SKM-1 (cell line): ENCODE measurements at regions not wholly inside any gene's neighbourhood (a gene's known extent, or its start where the extent isn't known, plus 50 kb on each side); places are given as distances from the start of the nearest gene placed in this dataset.
A peak's percentile ranks its signal among the peaks of the same experiment; 100 is the strongest.
"Not testable (repeated sequence)": the region's sequence is repeated elsewhere in the genome, so short reads cannot be mapped to it uniquely, and the experiment has no call there.

ENCODE experiments used
- DNase-seq: peaks from one replicate; lab custom pipeline; 2025; ENCODE audit not compliant: unreplicated experiment; lab: John Stamatoyannopoulos, UW

DNA sequence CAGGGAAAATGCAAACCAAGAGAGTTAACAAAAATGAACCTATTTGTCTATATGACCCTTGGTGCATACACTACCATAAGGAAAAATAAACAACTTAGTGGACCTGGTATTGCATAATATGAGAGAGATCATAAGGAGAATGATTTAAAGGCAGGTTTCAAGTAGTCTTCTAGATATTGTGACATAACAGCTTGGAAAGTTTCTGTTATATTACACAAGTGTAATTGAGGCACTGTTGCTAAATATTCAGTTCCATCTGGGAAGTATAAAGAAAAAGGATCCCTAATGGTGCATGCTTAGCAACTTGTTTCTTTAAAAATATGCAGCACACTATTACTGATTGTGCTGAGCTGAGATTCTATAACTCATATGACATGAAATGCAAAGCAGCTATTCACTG is 252.2 kb upstream of the SPHKAP start:
- DNase-seq, result no peak

DNA sequence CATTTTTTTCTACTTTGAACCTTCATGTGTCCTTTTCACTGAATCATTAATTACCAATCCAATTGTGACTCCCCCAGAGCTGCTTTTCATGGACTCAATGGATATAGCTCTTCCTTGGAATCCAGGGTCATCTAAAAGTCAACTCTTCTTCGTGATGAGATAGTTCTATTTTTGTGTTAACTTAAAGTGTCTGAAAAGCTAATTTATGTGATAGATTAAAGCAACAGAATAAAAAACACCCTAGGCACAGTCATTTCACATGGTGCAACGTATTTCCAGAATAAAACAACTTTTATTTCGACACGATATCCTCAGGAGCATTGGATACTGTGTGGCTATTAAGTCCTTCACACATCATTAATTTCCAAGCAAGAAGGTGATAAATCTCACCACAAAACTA is 250.6 kb upstream of the SPHKAP start:
- DNase-seq, result no peak

DNA sequence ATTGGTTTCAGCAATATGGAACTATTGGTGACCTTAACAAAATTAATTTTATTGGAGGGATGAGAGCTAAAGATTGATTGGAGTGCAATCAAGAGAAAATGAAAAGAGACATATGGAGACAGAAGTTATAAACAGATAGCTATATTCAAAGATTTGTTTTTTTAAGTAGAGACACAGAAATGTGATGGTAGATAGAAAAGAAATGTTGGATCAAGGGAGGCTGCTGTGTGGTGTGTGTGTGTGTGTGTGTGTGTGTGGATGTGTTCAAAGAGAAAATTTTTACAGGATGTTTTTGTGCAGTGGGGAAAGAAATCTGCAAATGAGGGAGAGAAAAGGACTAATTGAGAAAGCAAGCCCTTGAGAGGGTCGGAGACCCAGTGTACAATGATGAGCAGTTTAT is 249.5 kb upstream of the SPHKAP start:
- DNase-seq, result no peak

DNA sequence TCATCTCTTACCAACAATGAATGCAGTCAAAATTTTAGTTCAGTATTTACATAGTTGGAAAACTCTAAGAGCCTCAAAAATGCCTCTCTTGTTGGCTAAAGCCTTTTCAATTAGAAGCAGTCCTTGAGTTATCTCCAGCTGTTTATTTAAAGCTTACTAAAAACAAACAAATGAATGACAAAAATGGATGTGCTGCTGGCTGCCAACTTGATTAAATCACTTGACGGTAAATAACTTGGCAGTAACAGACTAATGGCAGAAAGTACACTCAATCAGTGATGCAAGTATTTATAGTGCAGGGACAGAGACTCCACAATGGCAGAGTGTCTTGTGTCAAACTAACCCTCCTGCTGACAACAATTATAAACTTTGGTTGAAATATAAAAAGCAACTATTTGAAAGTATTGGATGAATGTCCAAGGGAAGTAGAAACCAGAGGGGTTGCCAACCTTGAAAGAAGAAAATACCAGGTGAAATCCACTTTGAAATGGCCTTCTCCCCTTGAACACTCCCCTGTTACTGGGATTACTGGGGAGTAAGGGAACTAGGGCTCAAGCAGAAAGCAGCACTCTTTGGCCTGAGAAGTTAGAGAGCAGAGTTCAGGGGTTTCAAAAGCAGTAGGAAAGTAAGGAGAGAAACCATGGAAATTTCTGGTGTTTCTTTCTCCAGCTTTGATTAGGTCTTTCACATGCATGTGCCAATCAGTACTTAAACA is 245.2 kb upstream of the SPHKAP start:
- DNase-seq, result no peak

DNA sequence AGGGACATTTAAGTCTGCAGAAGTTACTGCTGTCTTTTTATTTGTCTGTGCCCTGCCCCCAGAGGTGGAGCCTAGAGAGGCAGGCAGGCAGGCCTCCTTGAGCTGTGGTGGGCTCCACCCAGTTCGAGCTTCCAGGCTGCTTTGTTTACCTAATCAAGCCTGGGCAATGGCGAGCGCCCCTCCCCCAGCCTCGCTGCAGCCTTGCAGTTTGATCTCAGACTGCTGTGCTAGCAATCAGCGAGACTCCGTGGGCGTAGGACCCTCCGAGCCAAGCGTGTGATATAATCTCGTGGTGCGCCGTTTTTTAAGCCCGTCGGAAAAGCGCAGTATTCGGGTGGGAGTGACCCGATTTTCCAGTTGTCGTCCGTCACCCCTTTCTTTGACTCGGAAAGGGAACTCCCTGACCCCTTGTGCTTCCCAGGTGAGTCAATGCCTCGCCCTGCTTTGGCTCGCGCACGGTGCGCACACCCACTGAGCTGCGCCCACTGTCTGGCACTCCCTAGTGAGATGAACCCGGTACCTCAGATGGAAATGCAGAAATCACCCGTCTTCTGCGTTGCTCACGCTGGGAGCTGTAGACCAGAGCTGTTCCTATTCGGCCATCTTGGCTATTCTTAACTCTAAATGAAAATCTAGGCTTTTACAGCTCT is 244.0 kb upstream of the SPHKAP start:
- not testable (repeated sequence) for DNase-seq

DNA sequence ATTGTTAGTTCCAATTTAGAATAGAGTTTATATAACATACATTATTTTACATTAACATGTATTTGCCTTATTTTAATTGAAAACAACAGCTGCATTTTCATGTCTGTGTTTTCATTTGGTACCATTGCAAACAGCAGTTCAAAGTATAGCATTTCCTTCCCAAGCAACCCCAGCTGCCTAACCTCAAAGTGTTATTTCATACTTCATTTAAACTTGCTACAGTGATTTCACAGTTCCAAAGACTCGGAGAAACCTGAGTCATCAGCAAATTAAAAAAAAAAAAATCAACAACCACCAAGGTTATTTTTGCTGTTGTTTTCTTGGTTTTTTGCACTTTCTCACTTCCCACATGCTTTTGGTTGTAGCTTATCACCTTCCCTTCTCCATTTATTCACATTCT is 236.5 kb upstream of the SPHKAP start:
- DNase-seq, result no peak

DNA sequence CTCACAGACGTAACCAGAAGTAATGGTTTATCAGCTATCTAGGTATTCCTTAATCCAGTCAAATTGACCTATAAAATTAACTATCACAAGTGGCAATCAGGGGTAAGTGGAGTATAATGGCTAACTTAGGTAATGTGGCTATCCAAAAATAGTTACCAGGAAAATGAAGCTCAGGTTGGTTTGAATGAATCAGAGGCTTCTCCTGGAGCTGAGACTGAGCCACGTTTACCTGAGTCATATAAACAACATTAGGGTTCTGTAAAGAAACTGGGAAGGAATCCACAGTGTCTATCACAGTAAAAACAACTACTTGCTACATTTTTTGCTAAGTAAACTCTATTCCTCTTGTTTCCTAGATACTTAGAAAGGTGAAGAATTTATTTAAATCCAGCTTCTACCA is 236.0 kb upstream of the SPHKAP start:
- DNase-seq, result no peak

DNA sequence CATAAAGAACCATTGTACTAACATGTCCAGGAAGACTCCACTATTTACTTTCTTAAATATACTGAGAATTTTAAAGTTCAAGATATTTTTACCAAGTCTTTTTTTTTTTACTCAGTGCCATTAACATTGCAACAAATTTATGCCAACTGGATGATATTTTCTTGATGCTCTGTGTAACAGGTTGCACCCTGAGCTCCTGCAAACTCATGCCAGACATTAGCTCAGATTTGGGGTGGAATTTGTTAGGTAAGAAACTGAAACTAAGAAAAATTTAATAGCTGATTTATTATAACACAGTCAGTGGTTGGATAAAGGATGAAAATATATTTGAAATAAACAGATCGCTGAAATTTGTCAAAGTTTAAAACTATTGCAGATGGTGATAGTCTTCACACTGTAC is 228.6 kb upstream of the SPHKAP start:
- DNase-seq, result no peak

DNA sequence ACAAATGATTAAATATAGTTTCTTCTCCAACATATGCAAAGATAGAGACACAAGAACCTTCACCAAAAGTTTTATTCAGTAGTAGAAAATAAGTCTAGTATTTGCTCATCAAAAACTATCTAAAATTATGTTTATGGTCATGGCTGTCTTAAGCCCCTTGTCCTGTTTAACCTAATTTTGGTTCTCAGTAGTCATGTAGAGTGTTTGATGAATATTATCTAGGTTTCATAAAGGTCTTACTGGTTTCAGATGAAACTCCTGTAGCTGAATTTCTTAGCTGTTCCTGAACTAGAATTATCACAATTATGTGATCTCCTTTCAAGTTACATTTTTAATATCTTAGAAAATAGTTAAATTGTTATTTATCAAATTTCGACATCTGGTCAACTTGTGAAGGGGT is 228.0 kb upstream of the SPHKAP start:
- no peak for DNase-seq

DNA sequence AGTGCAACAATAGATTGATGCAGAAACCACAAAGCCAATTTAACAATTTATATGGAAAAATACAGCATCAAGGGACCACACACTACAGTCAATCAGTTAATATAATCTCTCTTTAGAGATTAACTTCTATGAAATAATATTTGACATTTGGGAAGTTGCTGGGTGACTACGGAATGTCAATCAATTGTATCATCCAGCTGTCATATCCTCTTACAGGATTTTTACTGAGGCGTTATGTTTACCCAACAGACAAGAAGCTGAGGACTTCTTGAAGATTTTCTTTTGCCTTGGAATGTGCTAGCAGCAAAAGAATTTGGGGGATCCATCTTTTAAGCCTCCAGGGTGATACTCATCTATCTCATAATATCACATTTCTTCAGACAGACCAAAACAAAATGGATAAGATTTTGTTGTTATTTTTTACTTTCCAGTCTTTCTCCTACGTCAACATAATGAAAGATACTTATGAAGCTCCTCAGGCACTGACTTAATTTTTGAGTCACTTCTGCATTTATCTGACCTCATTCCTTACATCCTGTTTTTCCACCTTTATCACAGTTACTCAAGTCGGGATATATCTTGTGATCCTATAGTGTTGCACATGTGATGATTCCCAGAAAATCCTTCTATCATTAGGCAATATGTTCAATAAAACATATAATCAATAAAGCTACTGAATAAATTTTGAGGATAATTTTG is 227.2 kb upstream of the SPHKAP start:
- no peak for DNase-seq

DNA sequence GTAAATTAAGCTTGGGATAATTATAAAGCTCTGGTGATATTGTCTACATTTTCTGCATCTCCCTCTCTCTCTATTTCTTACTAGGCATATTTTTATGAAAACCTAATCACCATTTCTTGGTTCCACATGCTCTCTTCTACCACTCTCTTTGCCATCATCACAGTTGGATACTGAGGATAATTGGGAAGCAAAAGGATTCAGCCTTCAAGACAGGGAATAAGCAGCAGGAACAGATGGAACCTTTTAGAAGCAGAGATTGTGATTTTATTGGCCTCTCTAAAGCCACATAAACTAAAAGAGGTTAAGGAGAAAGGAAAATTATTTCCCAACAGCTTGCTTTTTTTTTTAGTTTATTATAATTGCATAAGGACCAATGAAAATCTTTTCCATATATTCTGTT is 226.3 kb upstream of the SPHKAP start:
- no peak for DNase-seq

DNA sequence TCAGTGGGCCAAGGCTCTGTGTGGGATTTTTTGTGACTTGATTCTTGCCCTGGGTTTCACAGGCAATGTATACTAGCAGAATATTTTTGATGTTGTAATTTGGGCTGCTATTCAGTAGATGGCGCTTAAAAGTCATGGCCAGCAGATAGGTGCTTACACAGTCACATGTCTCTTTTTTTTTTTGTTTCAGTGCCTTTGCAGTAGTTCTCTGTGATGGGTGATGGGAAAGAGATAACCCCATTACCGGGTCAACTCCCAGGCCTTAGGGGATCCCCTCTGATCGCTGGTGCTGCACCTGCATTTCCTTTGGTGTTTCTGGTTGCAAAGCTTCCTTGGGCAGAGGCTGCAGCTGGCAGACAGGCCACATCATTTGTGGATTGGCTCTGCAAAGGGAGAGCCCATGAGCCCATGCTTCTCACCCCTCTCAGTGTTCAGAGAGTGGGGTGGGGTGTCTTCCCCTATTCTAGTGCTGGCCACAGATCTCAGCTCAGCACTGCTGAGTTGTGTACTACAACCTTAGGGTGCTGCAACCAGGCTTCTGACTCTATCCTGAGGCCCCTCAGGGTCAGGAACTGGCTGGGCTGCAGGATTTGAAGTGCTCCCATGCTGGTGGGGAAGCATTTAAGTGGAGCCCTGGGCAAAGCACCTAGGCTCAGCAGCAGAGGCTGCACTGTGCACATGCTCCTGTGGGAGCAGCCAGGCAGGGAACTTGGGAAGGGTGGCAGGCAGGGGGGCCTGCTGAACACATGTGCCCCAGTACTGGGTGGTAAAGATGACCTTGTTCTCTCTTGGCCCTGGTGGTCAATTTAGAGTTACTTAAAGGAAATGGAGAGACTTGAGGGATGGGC is 219.8 kb upstream of the SPHKAP start:
- peak; percentile 1 for DNase-seq

DNA sequence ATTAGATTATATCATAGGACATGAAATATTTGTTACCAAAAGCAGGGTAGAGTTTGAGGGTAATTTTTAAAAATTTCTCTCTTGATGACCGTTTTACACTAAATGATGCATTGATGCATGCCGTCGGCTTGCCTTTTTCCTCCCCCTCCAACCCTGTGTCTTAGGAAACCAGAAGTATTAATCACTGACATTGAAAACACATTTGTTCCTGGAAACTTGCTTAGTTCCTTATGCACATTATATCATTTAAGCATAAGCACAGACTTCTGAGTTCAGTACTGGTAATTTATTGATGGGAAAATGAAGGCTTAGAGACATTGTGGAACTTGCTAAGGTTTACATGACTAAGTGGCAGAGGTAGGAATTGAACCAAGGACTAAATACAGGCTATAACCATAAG is 206.3 kb upstream of the SPHKAP start:
- DNase-seq, result no peak

DNA sequence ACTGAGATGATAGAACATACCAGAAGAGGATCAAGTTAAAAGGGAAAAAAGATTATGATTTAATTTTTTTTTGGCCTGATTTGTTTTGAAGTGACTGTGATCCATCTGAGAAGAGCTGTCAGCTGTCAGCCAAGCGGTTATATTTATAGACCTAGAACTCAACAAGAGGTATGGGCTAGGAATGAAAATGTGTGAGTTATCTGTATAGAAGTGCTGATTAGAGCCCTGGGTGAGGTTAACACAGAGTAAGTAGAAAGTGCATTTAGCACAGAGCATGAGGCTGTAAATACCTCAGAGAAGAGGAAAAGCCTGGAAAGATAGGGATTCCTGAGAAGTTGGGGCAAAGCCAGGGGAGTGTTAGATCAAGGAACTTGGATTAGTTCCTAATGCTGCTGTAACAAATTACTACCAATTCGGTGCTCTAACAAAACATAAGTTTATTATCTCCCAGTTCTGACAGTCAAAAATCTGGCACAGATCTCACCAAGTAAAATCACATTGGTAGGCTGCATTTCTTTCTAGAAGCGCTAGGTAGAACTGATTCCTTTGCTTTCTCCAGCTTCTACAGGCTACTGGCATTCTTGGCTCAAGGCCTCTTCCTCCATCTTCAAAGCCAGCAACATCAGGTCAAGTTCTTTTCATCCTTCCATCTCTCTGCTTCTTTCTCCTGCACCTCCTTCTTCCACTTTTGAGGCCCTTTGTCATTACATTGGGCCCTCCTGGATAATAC is 197.4 kb upstream of the SPHKAP start:
- DNase-seq, result no peak

DNA sequence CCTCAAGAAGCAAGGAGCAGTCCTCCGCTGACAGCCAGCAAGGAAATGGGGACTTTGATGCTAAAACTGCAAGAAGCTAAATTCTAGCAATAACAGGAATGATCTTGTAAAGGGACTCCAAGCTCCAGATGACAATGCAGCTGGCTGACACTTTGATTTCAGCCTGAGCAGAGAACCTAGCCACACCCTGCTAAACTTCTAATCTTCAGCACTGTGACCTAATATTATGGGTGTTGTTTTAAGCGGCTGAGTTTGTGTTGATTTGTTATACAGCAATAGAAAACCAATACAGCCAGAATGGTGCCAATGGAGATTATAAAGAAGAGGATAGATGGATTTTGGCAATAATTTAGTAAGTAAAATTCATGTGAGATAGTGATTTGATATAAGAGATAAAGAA is 196.7 kb upstream of the SPHKAP start:
- no peak for DNase-seq

DNA sequence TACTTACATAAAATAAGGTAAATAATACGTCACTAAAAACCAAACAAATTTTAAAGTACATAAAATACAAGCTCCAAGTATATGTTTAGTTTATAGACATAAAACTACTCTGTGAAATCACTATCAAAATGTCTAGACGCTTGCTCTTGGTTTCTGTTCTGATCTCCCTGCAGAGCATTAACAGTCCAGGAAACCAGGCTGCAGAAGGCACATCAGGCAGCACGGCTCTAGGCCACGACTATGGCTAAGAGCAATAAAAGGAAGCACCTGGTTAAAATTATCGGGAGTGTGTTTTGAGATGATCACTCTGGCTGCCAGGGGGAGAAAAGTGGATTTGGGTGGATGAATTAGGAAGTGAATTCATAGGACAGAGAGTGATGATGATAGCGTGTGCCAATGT is 196.0 kb upstream of the SPHKAP start:
- DNase-seq, result no peak

DNA sequence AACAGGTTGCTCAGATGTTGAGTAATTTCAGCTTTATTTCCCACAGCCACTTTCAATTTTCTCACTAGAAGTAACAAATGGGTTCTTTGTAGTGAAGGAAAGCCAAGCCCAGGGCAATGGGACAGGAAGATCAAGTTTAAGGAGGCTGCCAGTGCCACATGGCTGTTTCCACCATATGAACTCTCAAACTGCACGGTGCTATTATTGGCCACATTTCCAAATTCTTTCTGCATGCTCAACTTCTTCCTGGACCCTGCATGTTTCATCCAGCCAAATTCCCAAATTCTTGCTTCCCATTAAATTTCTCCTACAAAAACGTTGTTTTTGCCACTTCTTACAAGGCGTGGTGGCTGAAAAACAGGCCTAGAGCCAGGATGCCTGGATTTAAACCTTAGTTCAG is 193.3 kb upstream of the SPHKAP start:
- DNase-seq, result no peak

DNA sequence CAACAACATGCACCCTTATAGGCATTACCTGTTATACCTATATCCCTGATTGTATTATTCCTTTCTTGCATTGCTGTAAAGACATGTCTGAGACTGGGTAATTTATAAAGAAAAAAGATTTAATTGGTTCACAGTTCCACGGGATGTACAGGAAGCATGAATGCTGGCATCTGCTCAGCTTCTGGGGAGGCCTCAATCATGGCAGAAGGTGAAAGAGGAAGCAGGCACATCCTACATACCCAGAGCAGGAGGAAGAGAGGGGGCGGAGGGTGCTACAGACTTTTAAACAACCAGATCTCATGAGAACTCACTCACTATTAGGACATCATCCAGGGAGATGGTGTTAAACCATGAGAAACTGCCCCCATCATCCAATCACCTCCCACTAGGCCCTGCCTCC is 191.7 kb upstream of the SPHKAP start:
- no peak for DNase-seq

DNA sequence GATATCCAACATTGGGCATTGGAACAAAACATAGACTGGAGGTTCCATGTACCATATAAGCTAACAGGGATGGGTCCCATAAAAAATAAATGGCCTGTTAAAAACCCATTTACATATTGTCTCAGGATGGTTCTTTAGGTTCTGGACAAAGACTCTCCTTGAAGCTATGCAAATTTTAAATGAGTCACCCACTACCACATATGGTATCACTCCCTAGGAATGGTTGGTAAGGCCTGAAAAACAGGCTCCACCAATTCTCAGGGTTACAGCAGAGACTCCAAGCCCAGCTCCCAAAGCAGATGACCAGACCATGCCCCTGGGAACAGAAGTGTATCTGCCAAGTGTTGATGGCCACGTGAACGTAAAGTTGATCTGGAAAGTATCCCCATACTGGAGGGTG is 190.7 kb upstream of the SPHKAP start:
- no peak for DNase-seq

DNA sequence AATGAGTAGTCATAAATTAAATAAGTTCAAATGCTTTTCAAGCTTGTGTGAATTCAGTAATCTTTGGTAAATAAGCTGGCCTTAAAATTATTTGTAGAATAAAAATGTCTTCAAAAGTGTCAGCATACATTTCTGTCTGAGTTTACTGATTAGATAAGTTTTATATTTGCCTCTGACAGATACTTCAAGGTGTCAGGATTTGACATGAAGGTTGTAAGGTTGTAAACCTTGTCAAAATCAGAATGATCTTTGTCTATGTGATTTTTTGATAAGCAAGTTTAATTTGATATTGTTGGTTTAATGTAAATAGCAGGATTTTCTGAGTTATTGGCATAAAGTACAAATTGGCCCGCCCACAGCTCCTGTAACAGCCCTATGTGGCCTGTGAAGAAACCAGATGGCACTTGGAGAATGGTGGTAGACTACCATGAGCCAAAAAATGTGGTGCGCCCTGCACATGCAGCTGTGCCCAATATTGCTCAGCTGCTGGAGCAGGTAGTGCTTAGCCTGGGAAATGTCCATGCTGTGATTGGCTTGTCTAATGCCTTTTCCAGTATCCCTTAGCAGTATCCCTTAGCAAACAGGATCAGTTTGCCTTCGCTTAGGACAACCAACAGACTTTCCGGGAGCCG is 188.0 kb upstream of the SPHKAP start:
- DNase-seq, result no peak
